NCI-H2227 (cell line): ENCODE measurements at regions not wholly inside any gene's neighbourhood (a gene's known extent, or its start where the extent isn't known, plus 50 kb on each side); places are given as distances from the start of the nearest gene placed in this dataset.
"Not testable (repeated sequence)": the region's sequence is repeated elsewhere in the genome, so short reads cannot be mapped to it uniquely, and the experiment has no call there.

Experiments used
- DNase-seq: peaks from one replicate; lab custom pipeline; 2025; ENCODE audit not compliant: unreplicated experiment; lab: John Stamatoyannopoulos, UW

- DNase-seq: no peak
Measured at GRCh38 chr13:103605546-103606326, 539.5 kb upstream of the SLC10A2 start.

DNA sequence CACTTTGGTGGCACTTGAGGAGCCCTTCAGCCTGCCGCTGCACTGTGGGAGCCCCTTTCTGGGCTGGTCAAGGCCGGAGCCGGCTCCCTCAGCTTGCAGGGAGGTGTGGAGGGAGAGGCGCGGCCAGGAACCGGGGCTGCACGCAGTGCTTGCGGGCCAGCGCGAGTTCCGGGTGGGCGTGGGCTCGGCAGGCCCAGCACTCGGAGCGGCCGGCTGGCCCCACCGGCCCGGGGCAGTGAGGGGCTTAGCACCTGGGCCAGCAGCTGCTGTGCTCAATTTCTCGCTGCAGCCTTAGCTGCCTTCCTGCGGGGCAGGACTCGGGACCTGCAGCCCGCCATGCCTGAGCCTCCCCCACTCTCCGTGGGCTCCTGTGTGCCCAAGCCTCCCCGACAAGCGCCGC lies 533.7 kb upstream of the SLC10A2 start:
- not testable (repeated sequence) for DNase-seq

- no peak for DNase-seq
Measured at GRCh38 chr13:103598671-103599070, 532.5 kb upstream of the SLC10A2 start.

- DNase-seq: no peak
Measured at GRCh38 chr13:103573446-103573845, 507.2 kb upstream of the SLC10A2 start.

DNA sequence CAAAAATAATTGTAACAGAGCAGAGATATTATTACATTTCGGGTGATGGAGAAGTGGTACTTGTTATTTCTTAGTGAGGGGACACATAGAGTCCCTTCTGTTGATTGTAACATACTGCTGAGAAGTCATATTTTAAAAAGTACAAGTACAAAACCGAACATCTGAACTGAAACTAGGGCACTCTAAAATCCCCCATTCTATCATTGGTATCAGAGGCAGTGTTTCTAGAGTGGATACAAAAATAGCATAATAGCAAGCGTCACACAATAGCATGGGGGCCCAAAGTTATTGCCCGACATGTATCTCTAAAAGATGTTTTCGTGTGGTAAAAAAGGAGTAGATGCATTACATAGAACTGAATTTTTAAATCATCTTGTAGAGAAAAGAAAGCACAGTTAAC lies 502.1 kb upstream of the SLC10A2 start:
- DNase-seq: no peak

DNA sequence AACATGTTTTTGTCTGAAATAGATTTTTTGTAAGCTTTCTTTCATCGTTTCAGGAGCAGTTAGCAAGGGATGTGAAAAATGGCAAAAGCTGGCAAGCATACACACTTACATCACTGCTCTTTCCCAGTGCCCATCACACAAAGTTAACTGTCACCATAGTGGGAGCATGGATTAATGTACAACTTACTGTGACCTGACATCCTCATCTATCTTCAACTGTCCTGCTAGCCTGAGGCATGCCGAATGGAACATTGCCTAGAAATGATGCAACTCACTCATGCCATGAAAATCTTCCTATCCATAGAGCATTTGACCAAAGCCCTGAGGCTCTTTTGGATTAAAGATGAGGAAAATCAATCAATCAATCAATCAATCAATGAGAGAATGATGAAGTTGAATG lies 491.7 kb upstream of the SLC10A2 start:
- DNase-seq: no peak

DNA sequence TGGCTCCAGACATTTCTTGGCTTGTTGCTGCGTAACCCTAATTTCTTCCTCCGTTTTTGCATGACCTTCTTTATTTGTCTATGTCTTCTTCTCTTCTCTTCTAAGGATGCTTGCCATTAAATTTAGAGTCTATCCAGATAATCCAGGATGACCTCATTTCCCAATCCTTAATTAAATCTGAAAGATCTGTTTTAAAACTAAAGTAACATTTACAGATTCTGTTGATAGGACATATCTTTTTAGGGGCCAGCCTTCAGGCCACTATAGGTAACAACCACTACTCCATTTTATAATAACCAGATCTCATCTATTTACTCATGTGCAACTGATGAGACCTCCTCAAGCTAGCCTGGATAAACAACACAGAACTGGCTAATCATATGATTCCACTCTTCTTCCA lies 490.5 kb upstream of the SLC10A2 start:
- no peak for DNase-seq

DNA sequence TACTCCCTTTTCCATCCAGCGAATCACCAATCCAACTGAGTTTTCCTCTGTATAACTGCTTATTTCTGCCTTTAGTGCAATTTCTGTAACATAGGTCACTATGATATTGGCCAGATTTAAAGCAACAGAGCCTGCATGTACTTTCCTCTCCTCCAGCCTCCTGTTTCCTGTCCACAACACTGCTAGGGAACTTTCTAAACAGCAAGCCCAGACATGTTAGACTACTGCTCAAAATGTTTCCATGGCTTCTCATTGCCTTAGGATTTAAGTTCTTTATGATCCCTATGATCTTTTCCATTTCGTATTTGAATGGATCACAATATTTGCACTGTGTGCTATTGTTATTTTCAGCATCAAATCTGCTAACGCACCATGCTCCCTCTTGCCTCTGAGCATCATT lies 481.7 kb upstream of the SLC10A2 start:
- no peak for DNase-seq

- no peak for DNase-seq
Measured at GRCh38 chr13:103546271-103546670, 480.1 kb upstream of the SLC10A2 start.

- DNase-seq: no peak
Measured at GRCh38 chr13:103542648-103543047, 476.4 kb upstream of the SLC10A2 start.

- no peak for DNase-seq
Measured at GRCh38 chr13:103540382-103540765, 474.2 kb upstream of the SLC10A2 start.

GRCh38 chr13:103539721-103540381 lies 473.6 kb upstream of the SLC10A2 start:
- no peak for DNase-seq

GRCh38 chr13:103539265-103539664 lies 473.0 kb upstream of the SLC10A2 start:
- DNase-seq: peak; percentile 46

DNA sequence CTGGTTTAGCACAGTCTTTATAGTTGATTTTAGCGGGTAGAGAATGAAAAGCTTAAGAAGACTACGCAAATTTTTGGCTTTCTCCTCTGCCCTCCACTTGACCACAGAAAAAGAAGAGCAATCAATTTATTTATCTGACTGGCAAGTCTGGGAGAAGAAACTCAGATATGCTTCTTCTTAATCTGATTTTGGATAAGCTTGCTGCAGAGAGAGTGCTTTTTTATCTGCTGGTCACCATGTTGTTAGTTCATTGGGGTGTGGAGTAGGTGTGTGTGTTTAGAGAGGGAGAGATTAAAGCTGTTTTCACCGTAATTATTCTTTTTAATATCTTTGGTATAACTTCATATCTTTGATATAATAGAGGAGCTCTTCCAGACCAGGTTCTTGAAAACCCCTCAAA lies 471.4 kb upstream of the SLC10A2 start:
- no peak for DNase-seq

- DNase-seq: no peak
Measured at GRCh38 chr13:103531278-103531677, 465.1 kb upstream of the SLC10A2 start.

DNA sequence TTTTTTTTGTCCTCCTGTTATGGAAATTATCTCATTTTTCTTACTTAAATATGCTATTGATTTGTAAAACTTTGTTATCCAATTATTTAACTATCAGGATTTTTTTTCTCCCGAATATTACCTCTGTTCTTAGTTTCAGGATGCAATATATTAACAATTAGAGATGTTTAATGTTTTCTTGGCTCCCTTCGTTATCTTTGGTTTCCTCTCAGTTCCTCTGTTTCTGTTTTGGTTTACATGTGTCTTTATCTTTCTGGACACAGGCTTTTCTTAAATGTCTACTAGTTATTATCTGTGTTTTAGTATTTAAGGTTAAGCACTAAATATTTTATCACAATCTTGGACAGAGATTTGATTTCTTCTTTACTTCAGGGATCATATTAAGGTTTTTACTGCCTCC lies 462.2 kb upstream of the SLC10A2 start:
- no peak for DNase-seq

DNA sequence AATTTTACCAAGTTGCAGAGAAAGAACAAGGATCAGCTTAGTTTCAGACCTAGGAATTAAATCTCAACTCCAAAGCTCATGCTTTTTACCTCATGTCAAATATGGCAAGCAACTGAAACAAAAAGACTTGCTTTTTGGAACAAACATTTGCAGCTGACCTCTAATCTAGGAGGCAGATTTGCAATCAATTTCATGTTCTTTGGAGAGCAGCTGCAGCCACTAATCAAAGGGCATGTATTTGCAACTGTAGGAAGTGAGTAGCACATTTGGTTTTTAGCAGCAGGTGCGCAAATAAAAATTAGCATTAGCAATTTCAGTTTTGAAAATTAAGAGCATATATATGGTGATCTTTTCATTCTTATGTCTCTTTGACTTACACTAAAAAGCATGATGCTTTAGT lies 459.3 kb upstream of the SLC10A2 start:
- no peak for DNase-seq

GRCh38 chr13:103523858-103524257 lies 457.6 kb upstream of the SLC10A2 start:
- peak; percentile 5 for DNase-seq

DNA sequence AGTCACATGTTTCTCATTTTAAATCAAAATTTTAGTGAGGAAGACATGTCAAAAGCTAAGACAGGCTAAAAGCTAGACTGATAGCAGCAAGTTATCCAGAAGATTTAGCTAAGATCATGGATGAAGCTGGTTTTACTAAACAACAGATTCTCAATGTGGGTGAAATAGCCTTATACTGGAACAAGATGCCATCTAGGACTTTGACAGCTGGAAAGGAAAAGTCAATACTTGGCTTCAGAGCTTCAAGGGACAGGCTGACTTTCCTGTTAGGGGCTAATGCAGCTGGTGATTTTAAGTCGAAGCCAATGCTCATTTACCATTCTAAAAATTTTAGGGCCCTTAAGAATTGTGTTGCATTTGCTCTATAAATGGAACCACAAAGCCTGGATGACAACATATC lies 455.3 kb upstream of the SLC10A2 start:
- no peak for DNase-seq

DNA sequence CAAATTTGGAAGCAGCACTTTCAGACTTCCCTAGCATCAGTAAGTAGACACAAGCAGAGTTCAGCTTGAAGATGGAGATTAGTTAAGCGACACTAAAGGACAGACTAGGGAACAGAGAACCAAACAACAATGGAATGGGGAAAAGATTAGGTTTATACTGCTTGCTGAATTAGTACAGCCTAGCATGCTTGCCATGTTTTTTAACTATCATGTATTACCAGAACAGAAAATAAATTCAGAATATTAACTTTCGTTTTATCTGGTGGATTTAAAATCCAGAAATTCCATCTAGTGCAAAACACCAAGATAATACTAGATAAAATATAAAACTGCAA lies 451.5 kb upstream of the SLC10A2 start:
- DNase-seq: no peak

DNA sequence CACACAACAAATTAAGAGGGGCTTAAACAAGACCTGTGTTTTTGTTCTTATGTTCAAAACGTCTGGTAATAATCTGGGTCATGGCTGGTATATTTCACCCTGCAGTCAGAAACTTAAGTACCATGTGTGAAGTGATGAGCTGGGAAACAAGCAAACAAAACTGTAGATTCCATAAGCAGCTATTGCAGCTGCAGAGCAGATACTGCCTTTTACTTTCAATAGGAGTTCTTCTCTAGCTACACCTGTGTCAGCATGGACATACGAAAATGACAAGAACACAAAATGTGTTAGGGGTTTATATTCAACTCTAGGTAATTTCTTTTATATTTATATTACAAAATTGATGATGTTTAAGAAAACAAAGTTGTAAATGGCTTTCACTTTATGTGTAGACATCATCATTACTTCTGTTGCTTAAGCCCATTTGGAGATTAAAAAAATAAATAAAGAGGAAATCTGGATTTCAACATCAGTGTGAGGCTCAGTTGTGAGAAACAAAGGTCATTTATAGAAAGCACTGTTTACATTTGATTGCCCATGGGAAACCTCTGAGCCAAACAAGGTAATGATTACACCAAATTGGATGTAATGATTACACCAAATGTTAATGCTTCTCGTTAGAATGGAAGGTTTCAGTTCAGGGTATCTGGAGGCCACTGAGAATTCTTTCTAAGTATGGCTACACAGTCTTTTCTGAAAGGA lies 451.0 kb upstream of the SLC10A2 start:
- no peak for DNase-seq
